DMS53 treated with DMSO at 0.1 percent for 48 hours (cell line): ENCODE measurements at regions not wholly inside any gene's neighbourhood (a gene's known extent, or its start where the extent isn't known, plus 50 kb on each side); places are given as distances from the start of the nearest gene placed in this dataset.

ENCODE experiments used
- DNase-seq: peaks from one replicate; lab custom pipeline; 2025; ENCODE audit not compliant: unreplicated experiment; lab: John Stamatoyannopoulos, UW

DNA sequence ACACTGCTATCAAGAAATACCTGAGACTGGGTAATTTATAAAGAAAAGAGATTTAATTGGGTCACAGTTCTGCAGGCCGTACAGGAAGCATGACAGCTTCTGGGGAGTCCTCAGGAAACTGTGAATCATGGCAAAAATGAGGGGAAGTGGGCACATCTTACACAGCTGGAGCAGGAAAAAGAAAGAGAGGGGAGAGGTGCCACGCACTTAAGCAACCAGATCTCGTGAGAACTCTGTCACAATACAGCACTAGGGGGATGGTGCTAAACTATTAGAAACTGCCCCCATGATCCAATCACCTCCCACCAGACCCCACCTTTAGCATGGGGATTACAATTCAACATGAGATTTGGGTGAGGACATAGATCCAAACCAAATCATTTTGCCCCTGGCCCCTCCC lies 105.5 kb upstream of the CPLX2 start:
- DNase-seq = no peak

DNA sequence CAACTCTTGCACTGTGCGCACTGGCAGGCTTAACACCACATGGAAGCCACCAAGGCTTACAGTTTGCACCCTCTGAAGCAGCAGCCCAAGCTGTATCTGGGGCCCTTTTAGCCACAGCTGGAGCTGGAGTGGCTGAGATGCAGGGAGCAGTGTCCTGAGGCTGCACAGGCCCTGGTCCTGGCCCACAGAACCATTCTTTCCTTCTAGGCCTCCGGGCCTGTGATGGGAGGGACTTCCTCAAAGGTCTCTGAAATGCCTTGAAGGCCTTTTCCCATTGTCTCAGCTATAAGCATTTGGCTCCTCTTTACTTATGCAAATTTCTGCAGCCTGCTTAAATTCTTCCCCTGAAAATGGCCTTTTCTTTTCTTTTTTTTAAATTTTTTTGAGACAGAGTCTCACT lies 104.4 kb upstream of the CPLX2 start:
- DNase-seq = no peak

DNA sequence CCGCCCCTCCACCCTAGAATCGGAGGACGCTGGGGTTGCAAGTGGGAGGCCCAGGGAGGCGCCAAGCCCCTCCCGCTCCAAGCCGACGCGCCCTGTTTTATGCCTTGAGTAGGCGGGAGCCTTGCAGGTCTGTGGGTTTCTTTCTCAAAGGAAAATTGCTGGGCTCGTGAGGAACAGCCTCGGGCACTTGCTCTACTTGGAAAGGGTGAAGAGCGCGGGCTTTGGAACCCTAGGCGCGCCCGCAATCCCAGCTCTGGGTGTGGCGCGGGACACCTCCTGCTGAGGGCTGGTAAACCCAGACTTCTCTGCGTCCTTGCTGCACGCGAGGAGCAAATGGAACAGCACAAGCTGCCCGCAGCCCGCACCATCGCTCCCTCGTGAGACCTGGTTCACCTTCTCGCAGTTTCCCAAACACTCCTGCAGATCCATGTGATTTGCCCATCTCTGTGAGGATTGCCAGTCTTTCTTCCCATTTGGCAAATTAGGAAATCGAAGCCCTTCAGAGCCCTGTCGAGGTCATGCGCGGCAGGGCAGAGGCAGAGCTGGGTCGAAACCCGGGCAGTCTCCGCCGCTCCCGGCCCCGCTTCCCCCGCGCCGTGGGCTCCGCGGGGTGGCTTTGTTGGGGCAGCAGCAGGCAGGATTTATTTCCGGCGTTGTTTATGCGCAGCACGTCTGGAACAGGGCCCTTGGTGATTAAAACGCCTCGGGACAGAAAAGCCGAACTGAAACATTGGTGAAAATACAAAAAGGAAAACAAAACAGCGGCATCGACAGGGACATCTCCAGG lies 98.4 kb upstream of the CPLX2 start:
- DNase-seq = no peak

DNA sequence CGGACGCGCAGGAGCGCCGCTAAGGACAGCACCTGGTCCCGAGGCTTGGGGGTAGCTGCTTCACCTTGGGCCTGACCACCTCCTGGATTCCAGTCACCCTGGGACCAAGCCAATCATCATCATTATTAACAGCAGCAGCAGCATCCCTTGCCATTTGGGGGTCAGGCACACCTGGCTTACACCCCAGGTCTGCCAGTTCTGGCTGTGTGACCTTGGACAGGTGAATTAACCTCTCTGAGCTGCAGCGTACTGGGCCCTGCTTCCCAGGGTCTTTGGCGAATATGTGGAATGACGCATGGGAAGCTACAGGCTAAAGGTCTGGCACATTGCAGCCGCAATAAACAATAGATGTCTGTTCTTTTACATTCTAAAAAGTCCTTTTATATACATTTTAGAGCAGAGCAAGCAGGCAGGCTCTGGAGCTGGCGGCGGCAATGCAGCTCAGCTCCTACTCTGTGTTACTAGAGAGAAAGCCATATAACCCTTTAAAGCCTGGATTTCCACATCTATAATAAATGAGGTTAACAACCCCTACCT lies 97.8 kb upstream of the CPLX2 start:
- no peak for DNase-seq

DNA sequence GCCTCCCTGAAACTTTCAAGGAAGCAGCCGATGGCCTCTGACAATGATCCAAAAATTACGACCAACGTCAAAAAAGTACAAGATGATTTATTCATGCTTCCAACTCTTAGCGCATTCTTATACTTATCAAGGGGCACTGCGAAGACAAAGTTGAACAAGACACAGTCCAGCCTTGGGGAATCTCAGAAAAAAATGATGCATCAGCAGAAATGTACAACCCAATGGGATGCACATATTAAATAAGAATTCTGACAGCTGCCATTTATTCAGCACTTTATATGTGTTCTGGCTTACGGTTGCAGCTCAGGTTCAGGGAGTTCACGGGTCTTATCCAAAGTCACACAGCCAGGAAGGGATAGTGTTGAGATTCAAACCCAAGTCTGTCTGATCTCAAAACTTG lies 96.0 kb upstream of the CPLX2 start:
- no peak for DNase-seq

DNA sequence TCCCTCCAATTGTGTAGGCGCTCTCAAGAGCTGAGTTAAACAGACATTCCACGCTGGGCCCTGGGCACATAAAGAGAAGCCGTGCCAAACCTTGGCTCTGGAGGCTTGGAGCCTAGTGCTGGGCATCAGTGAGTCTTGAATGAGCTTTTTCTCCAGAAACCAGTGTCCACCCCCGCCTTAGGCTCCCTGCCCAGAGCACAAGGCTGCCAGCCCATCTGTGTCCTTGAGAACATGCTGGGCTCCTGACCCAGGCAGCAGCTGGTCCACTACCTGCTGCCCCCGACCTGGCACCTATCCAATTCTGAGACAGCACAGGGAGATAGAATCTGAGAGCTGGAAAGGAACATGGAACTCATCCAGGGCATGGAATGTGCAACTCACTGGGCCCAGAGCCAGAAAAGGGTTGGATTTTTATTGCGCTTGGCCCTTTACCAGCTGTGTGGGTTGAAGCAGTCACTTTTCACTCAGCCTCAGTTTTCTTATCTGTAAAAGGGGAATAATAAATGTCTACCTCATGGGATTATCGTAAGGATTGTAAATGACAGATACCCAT lies 92.4 kb upstream of the CPLX2 start:
- no peak for DNase-seq

DNA sequence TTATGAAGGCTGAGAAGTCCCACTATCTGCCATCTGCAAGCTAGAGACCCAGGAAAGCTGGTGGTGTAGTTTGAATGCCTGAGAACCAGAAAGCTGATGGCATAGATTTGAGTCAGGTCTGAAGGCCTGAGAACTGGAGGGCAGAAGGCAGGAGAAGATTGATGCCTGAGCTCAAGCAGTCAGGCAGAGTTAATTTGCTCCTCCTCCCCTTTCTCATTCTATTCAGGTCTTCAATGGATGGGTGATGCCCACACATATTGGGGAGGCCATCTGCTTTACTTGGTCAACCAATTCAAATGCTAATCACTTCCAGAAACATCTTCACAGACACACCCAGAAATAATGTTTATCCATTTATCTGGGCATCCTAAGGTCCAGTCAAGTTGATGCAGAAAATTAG lies 87.6 kb upstream of the CPLX2 start:
- no peak for DNase-seq

DNA sequence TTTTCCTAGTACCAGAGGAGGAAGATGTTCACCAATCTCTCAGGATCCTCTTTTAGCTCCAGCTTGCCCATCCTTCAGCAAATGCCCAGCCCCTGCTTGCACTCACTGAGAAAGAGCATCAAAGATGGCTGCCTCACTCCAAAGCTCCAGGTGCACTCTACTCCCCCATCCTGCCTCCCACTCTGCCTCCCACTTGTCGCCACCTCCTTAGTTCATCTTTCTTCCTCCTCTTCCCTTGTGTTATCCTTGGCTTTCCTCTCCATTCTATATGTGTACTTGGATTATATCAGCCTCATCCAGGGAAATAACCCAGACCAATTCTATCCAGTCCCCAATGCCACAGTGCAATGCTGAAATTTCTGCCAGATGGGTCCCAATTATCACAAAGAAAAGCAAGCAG lies 87.1 kb upstream of the CPLX2 start:
- DNase-seq = no peak

DNA sequence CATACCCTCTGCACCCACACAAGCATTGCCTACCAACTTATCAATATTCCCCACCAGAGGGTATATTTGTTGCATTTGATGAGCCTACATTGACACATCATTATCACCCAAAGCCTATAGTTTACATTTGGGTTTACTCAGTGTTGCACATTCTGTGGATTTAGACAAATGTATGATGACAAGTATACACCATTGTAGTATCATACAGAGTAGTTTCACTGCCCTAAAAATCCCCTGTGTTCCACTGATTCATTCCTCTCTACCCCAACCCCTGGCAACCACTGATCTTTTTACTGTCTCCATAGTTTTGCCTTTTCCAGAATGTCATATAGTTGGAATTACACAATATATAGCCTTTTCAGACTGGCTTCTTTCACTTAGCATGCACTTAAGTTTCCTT lies 85.7 kb upstream of the CPLX2 start:
- no peak for DNase-seq

DNA sequence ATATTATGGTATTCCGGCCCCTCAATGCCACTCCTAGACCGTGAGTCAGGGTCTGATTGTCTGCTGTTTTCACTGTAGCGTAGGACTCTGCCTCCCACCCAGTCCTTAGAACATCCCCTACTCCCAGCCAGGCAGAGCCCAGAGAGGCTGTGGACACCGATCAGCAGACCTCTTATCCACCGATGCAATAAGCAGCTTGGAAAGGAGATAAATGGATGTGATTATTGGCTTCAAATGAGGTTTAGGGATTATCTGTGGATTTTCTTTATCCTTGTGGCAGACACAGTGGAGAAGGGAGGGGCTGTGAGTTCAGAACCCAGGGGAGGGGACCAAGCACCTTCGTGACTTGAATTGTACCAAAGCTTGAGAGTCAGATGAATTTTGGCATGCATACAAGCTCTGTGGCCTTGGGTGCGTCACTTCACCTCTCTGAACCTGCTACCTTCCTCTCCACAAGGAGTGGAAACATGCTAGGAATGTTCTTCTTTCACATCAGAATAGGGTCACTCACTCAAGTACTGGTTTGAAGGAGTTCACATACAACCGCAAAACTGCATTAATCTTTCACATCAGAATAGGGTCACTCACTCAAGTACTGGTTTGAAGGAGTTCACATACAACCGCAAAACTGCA lies 83.1 kb upstream of the CPLX2 start:
- DNase-seq = no peak

DNA sequence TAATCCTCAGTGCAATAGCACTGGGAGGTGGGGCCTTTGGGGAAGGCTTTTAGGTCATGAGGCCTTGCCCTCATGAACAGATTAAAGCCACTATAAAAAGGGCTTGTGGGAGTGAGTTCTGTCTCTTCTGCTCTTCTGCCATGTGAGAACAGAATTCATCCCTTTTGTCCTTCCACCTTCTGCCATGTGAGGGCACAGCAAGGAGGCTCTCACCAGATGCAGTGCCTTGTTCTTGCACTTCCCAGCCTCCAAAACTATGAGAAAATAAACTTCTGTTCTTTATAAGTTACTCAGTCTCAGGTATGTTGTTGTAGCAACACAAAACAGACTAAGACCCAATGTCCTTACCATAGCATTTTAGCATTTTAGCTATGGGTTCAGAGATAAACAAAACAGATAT lies 81.7 kb upstream of the CPLX2 start:
- no peak for DNase-seq

DNA sequence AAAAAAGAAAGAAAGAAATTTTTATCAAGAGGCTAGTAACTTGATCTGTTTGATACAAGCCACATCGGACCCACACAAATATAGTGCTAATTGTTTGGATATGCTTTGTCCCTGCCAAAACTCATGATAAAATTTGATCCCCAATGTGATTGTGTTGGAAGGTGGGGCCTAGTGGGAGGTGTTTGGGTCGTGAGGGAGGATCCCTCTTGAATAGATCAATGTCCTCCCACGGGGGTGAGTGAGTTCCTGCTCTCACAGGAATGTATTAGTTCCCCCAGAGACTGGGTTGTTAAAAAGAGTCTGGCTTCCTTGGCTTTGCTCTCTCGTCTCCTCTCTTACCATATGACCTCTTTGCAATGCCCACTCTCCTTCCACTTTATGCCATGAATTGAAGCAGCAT lies 80.6 kb upstream of the CPLX2 start:
- no peak for DNase-seq

DNA sequence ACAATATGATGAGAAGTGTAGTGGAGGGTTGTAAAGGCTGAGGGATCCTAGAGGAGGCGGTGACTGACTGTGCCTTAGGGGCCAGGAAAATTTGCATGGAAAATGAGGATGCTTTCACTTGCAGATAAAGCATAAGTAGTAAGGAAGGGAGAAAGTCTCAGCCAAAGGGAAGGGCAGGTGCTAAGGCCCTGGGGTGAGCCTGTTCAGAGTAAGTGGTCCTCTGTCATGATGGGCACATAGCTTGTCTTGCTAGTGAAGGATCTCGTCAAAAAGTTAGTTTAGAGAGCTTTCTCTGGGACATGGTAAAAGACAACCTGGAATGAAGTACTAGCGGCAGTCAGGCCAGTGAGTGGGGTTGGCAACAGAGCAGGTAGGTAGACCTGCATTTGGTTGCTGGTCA lies 75.4 kb upstream of the CPLX2 start:
- DNase-seq = no peak

DNA sequence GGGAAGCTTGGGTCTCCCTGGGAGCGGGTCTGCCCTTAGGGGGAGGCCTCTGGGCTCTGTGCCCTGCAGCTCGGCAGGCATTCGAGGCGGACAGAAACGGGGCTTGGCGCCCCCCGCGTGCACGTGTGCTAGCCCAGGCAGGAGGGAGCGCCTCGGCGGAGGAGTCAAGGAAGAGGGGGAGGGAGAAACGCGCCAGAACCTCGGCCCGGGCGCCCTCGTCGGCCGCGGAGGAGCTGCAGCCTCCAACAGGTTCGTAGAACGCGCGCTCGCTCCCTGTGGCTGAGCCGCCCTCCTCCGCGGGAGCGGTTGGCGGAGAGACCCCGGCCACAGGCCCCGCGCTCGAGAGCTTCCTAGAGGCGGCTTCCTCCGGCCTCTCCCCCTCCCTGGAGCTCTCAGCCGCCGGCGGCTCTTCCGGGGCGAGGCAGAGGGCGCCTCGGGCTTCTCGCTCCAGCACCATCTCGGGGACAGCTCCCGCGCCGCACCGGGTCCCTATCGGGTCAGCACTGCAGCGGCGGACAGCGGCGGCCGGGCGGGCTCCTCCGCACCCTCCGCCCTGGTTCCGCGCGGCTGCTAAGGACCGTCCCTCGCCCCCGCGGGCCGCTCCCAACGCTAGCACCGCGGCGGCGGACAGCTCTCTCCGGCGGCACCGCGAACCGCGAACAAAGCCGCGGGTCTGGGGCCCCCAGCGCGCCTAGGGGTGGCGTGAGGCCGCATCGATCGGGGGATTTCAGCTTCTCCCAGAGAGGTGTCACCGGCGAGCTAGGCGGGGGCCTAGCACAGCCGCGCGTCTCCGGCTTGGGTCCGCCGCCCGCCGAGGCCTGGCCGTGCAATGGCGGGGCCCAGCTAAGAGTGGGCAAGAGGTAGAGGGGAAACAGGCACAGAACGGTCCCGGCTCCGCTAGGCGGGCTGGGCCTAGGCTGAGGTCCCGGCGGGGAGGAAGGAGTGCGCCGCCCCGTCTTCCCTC lies 74.6 kb upstream of the CPLX2 start:
- DNase-seq = peak; percentile 44

DNA sequence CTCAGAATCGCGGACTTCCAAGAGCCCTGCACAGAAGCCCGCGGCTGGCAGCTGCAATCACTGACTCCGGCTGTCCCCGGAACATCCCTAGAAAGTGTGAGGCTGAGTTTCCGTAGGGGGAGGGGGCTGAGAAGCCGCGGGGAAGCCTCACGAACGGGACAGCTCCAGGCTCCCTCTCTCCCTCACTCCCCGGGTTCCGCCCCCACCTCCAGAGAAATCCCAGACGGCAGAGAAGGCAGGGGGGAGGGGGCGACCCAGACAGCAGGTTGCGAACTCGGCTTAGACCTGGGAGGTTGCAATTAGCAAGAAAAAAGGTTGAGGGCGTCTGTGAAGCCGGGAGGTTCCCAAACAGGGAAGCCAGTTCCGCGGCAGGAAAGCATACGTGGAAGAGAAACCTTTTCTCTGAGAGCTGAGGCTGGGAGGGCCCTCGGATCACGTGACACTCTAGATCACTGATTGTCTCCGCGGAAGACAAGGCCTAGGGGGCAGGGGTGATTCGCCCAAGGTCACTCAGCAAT lies 73.8 kb upstream of the CPLX2 start:
- DNase-seq = peak; percentile 87

DNA sequence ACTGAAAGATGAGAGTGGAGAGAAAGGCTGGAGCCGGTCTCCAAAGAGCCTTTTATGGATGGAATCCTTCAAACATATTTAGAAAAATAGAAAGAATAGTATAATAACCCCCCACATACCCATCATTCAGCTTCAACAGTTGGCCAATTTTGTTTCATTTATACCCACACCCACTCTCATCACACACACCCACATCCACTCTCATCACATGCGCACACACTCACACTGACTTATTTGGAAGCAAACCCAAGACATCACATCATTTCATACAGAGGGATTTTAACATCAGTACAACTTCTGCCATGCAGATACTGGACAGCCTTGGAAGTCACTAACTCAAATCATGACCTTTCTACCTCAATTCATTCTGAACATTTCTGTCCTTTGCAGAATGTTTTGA lies 72.8 kb upstream of the CPLX2 start:
- DNase-seq = no peak

DNA sequence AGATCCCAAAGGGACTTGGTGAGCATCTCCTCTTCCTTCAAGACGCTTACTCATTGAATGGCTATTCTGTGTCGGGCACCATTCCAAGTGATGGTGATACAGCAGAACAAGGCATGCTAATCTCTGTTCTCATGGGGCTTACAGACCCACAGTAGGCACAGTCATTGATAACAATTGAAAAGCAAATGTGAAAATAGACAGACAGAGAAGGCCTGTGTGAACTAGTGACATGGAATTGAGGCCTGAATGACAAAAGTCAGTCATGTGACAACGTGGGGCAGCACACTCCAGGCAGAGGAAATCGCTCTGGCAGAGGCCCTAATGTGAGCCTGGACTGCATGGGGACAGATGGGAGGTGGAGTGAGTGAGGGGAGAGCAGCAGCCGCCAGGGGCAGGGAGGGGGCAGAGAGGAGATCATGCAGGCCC lies 70.7 kb upstream of the CPLX2 start:
- no peak for DNase-seq

DNA sequence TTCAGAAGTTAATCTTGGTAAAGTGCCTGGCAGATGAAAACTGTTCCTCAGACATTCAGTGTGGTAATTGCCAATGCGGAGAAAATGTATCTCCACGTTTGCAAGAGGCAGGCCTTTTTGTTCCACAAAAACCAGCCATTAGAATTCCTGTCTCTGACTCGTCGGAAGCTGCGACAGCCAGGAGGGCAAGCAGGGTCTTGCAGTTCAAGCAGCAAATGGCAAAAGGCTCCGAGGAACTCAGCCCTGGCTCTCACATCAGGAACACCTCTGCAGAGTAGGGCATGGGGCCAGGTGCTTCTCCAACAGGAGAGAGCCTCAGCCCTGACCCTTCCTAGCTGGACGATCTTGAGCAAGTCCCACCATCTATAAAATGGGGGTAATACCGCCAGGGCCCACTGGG lies 69.0 kb upstream of the CPLX2 start:
- DNase-seq = no peak

DNA sequence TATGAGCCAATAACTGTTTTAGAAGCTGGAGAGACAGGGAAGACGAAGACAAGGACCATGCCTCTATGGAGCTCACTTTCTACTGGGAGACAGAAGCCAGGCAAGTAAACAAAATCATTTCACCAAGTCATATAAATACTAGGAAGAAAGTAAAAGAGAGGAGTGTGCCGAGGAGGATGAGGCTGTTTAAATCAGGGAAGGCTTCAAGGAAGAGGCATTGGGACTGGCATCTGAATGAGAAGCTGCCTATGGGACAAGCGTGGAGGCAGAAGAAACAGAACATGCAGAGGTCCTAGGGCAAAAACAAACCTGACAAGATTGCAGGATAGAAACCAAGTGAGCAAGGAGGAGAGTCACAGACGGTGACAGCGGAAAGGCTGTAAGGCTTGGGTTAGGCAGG lies 68.1 kb upstream of the CPLX2 start:
- DNase-seq = no peak

DNA sequence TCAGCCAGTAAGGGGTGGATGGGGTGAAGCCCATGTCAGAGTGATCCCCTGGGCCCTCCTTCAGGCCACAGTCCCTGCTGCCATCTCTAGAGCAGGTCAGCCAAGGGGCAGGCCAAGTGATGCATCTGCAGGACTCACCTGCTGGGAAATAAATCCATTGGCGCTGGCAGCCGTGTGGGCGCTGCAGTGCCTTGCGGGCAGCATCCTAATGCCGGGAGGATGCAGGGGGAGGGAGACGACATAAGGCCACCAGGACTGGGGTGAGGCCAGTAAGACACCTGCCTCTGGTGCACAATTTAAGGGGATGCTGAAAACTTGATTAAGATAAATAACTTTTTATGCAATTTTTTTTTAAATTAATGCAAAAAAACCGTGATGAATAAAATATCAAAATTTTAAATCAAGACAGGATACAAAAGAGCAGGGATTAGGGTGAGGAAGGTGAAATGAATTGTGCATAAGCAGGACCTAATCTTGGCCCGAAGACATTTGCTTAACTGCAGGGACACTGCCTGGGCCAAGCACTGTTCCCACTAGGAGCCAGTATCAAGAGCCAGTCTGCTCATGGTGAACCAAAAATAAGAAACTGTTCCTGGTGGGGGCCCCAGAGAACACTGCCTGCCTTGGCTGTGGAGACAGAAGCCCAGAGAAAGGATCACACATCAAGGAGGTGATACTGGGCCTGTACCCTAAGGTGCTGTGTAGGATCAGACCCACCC lies 67.5 kb upstream of the CPLX2 start:
- DNase-seq = no peak
